PFSK-1 (cell line): ENCODE measurements at regions not wholly inside any gene's neighbourhood (a gene's known extent, or its start where the extent isn't known, plus 50 kb on each side); places are given as distances from the start of the nearest gene placed in this dataset.

ENCODE experiments used
- POLR2AphosphoS5 ChIP-seq: IDR thresholded peaks from 2 replicates; pipeline ENCODE4 v1.6.1; 2012; ENCODE audit warnings: low read depth, mild to moderate bottlenecking, control low read depth, low read length, moderate library complexity
- TAF1 ChIP-seq: IDR thresholded peaks from 2 replicates; pipeline ENCODE4 v1.6.1; 2012; ENCODE audit warnings: low read length, control low read depth, borderline replicate concordance; ENCODE audit not compliant: insufficient read depth
- TF ChIP-seq, protein P1 (sequence below), 2 experiments: IDR thresholded peaks; 2 replicates each; pipeline versions ENCODE4 v1.6.1 to v1.8.0; 2011 to 2012; ENCODE audit warnings: low read depth in 2 of 2, low read length in 2 of 2, control low read depth in 1 of 2, inconsistent platforms in 1 of 2, mild to moderate bottlenecking in 1 of 2, moderate library complexity in 1 of 2; ENCODE audit not compliant: insufficient read depth in 1 of 2

DNA sequence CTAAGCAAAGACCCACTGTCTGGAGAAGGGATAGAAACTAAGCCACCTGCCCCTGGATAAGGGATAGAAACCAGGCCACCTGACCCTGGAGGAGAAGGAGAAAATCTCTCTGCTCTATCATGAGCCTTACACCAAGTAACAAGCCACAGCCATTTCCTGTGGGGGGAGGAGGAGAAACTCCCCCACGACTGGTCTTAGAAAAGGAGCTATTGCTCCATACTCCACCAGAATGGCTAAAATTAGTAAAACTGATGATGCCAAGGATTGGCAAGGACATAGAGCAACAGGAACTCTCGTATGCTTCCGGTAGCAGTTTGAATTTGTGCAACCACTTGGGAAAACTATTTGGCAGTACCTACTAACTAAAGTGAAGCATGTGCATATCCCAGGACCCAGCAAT is 70.8 kb downstream of the ACTL7B start:
- TF ChIP-seq POLR2AphosphoS5: no peak
- TF ChIP-seq, protein P1, sequence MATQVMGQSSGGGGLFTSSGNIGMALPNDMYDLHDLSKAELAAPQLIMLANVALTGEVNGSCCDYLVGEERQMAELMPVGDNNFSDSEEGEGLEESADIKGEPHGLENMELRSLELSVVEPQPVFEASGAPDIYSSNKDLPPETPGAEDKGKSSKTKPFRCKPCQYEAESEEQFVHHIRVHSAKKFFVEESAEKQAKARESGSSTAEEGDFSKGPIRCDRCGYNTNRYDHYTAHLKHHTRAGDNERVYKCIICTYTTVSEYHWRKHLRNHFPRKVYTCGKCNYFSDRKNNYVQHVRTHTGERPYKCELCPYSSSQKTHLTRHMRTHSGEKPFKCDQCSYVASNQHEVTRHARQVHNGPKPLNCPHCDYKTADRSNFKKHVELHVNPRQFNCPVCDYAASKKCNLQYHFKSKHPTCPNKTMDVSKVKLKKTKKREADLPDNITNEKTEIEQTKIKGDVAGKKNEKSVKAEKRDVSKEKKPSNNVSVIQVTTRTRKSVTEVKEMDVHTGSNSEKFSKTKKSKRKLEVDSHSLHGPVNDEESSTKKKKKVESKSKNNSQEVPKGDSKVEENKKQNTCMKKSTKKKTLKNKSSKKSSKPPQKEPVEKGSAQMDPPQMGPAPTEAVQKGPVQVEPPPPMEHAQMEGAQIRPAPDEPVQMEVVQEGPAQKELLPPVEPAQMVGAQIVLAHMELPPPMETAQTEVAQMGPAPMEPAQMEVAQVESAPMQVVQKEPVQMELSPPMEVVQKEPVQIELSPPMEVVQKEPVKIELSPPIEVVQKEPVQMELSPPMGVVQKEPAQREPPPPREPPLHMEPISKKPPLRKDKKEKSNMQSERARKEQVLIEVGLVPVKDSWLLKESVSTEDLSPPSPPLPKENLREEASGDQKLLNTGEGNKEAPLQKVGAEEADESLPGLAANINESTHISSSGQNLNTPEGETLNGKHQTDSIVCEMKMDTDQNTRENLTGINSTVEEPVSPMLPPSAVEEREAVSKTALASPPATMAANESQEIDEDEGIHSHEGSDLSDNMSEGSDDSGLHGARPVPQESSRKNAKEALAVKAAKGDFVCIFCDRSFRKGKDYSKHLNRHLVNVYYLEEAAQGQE (IDR thresholded peaks at IDR 0.05; ENCODE audit: insufficient read depth in 1 of 2, low read depth in 2 of 2, low read length in 2 of 2): no peak
- TF ChIP-seq TAF1: no peak
